ENCODE measurements at regions not wholly inside any gene's neighbourhood (a gene's known extent, or its start where the extent isn't known, plus 50 kb on each side); places are given as distances from the start of the nearest gene placed in this dataset.

DNA sequence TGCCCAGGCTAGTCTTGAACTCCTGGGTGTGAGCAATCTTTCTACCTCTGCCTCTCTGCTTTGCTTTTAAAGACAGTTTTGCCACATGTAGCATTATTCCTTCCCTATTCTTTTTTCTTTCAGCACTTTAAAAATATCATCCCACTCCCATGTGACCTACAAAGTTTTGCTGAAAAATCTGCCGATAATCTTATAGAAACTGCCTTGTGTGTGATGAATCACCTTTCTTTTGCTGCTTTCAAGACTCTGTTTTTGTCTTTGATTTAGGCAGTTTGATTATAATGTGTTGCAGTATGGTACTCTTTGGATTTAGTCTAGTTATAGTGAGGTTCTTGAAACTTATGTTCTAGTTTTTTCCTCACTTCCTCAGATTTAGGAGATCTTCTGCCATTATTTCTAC lies 142.0 kb upstream of the KIF2B start:
- FAIRE-seq: no peak
- TF ChIP-seq, protein P1, sequence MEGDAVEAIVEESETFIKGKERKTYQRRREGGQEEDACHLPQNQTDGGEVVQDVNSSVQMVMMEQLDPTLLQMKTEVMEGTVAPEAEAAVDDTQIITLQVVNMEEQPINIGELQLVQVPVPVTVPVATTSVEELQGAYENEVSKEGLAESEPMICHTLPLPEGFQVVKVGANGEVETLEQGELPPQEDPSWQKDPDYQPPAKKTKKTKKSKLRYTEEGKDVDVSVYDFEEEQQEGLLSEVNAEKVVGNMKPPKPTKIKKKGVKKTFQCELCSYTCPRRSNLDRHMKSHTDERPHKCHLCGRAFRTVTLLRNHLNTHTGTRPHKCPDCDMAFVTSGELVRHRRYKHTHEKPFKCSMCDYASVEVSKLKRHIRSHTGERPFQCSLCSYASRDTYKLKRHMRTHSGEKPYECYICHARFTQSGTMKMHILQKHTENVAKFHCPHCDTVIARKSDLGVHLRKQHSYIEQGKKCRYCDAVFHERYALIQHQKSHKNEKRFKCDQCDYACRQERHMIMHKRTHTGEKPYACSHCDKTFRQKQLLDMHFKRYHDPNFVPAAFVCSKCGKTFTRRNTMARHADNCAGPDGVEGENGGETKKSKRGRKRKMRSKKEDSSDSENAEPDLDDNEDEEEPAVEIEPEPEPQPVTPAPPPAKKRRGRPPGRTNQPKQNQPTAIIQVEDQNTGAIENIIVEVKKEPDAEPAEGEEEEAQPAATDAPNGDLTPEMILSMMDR (IDR thresholded peaks at IDR 0.05; ENCODE audit: insufficient read depth, low read depth, low read length): no peak
- no peak for TF ChIP-seq EZH2 (IDR thresholded peaks at IDR 0.05; ENCODE audit: insufficient read depth, low read length)
- H3K4me1 Mint-ChIP-seq (ENCODE audit: low read depth, unreplicated experiment): no peaks in the 10 kb centered on the region
- Histone ChIP-seq H3K27ac (ENCODE audit: low read depth, low read length) (no peak overlapping the region), H3K4me3 (ENCODE audit: insufficient read depth, low read depth, low read length) (no peak overlapping the region), H3K27me3 (ENCODE audit: insufficient read depth, low read length) (no peaks in the 10 kb centered on the region), H3K9ac (ENCODE audit: low read length) (no peak overlapping the region), H3K79me2 (ENCODE audit: insufficient read depth, low read length) (no peaks in the 10 kb centered on the region), H2AFZ (ENCODE audit: low read depth, low read length) (no peak overlapping the region), H3K36me3 (ENCODE audit: insufficient read depth, low read length) (no peaks in the 10 kb centered on the region), H3K4me2 (ENCODE audit: low read length) (no peak overlapping the region), H3K4me1 (ENCODE audit: insufficient read depth, low read length) (no peaks in the 10 kb centered on the region), H3K9me3 (ENCODE audit: insufficient read depth, low read depth, low read length) (no peaks in the 10 kb centered on the region), H4K20me1 (ENCODE audit: insufficient read depth, low read length) (no peaks in the 10 kb centered on the region)
- H3K36me3 Mint-ChIP-seq (ENCODE audit: low read depth, unreplicated experiment): no peaks in the 10 kb centered on the region
- peaks cover 5% of the 10 kb centered on the region for H3K9me3 Mint-ChIP-seq (ENCODE audit: unreplicated experiment)
- no peak for DNase-seq (ENCODE audit: low read depth)
- H3K4me3 Mint-ChIP-seq (ENCODE audit: unreplicated experiment): no peak overlapping the region
- no peaks in the 10 kb centered on the region for H3K27me3 Mint-ChIP-seq (ENCODE audit: low read depth, unreplicated experiment)
- no peak overlapping the region for H3K27ac Mint-ChIP-seq (ENCODE audit: unreplicated experiment)

DNA sequence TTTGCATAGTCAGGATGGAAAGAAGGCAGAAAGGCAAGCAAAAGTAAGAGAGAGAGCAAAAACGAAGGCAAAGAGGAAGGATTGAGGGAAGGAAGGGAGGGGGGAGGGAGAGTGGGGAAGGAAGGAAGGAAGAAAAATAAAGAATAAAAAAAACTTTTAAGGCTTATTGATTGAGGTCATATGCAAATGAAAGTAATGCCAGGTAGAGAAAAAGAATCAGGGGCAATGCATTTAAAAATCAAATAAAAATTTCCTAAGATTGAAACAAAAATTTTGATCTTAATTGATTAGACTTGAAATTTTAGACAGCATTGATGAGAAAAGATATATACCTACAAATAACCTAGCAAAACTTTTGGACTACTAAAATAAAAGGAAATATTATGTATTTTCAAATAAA lies 153.9 kb upstream of the KIF2B start:
- no peak overlapping the region for H3K4me2 ChIP-seq (ENCODE audit: low read length)
- Mint-ChIP-seq H3K9me3 (ENCODE audit: unreplicated experiment) (peaks cover 3% of the 10 kb centered on the region), H3K4me1 (ENCODE audit: low read depth, unreplicated experiment) (no peaks in the 10 kb centered on the region), H3K27ac (ENCODE audit: unreplicated experiment) (no peak overlapping the region), H3K4me3 (ENCODE audit: unreplicated experiment) (no peak overlapping the region), H3K27me3 (ENCODE audit: low read depth, unreplicated experiment) (no peaks in the 10 kb centered on the region), H3K36me3 (ENCODE audit: low read depth, unreplicated experiment) (peaks cover 2% of the 10 kb centered on the region)
- no peaks in the 10 kb centered on the region for H3K4me1 ChIP-seq (ENCODE audit: insufficient read depth, low read length)
- TF ChIP-seq, protein P1 (IDR thresholded peaks at IDR 0.05; ENCODE audit: insufficient read depth, low read depth, low read length): no peak
- no peak for TF ChIP-seq EZH2 (IDR thresholded peaks at IDR 0.05; ENCODE audit: insufficient read depth, low read length)
- no peaks in the 10 kb centered on the region for H4K20me1 ChIP-seq (ENCODE audit: insufficient read depth, low read length)
- no peak overlapping the region for H3K9ac ChIP-seq (ENCODE audit: low read length)
- H2AFZ ChIP-seq (ENCODE audit: low read depth, low read length): no peak overlapping the region
- H3K27ac ChIP-seq (ENCODE audit: low read depth, low read length): no peak overlapping the region
- FAIRE-seq (no peak), DNase-seq (ENCODE audit: low read depth) (no peak)
- no peak overlapping the region for H3K4me3 ChIP-seq (ENCODE audit: insufficient read depth, low read depth, low read length)
- H3K27me3 ChIP-seq (ENCODE audit: insufficient read depth, low read length): no peaks in the 10 kb centered on the region
- H3K79me2 ChIP-seq (ENCODE audit: insufficient read depth, low read length): no peaks in the 10 kb centered on the region
- no peaks in the 10 kb centered on the region for H3K36me3 ChIP-seq (ENCODE audit: insufficient read depth, low read length)
- H3K9me3 ChIP-seq (ENCODE audit: insufficient read depth, low read depth, low read length): no peaks in the 10 kb centered on the region

DNA sequence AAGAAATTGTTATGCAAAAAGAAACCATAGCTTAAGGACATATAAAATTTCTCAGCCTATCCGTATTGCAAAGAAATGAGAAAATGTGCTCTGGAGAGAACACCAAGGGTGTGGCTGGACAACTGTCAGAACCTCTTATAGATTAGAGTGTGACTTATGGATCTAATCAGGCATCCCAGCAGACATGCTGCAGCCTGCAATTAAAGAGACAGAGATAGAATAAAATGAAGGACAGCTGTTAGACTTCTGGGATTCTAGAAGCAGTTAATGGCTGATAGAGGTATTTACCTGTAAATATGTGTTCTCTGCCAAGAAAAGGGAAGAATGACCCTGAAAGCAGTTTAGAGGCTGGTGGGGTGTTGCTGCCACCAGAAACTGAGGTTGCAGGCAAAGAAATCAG lies 160.1 kb upstream of the KIF2B start:
- Mint-ChIP-seq H3K4me3 (ENCODE audit: unreplicated experiment) (no peak overlapping the region), H3K36me3 (ENCODE audit: low read depth, unreplicated experiment) (peaks cover 2% of the 10 kb centered on the region), H3K27ac (ENCODE audit: unreplicated experiment) (no peak overlapping the region), H3K4me1 (ENCODE audit: low read depth, unreplicated experiment) (no peaks in the 10 kb centered on the region), H3K9me3 (ENCODE audit: unreplicated experiment) (peaks cover 3% of the 10 kb centered on the region), H3K27me3 (ENCODE audit: low read depth, unreplicated experiment) (no peaks in the 10 kb centered on the region)
- Histone ChIP-seq H4K20me1 (ENCODE audit: insufficient read depth, low read length) (no peaks in the 10 kb centered on the region), H3K27ac (ENCODE audit: low read depth, low read length) (no peak overlapping the region), H3K79me2 (ENCODE audit: insufficient read depth, low read length) (no peaks in the 10 kb centered on the region), H2AFZ (ENCODE audit: low read depth, low read length) (no peak overlapping the region), H3K4me3 (ENCODE audit: insufficient read depth, low read depth, low read length) (no peak overlapping the region), H3K9ac (ENCODE audit: low read length) (no peak overlapping the region), H3K27me3 (ENCODE audit: insufficient read depth, low read length) (no peaks in the 10 kb centered on the region), H3K9me3 (ENCODE audit: insufficient read depth, low read depth, low read length) (no peaks in the 10 kb centered on the region), H3K4me1 (ENCODE audit: insufficient read depth, low read length) (no peaks in the 10 kb centered on the region), H3K4me2 (ENCODE audit: low read length) (no peak overlapping the region), H3K36me3 (ENCODE audit: insufficient read depth, low read length) (no peaks in the 10 kb centered on the region)
- no peak for TF ChIP-seq EZH2 (IDR thresholded peaks at IDR 0.05; ENCODE audit: insufficient read depth, low read length)
- TF ChIP-seq, protein P1 (IDR thresholded peaks at IDR 0.05; ENCODE audit: insufficient read depth, low read depth, low read length): no peak
- FAIRE-seq (no peak), DNase-seq (ENCODE audit: low read depth) (no peak)

All from astrocyte (in vitro differentiated cells and primary cell).